GM18498 (cell line): ENCODE measurements at regions not wholly inside any gene's neighbourhood (a gene's known extent, or its start where the extent isn't known, plus 50 kb on each side); places are given as distances from the start of the nearest gene placed in this dataset.

Source experiments
- ATAC-seq: cut with Tn5 transposase; IDR thresholded peaks from one replicate; pipeline ENCODE4 v1.9.1; 2021; ENCODE audit warnings: mild to moderate bottlenecking, moderate library complexity; ENCODE audit not compliant: unreplicated experiment

- no peak for ATAC-seq
Measured at GRCh38 chr16:17885659-17886207, 415.0 kb upstream of the XYLT1 start.

GRCh38 chr16:17877821-17878360 lies 407.1 kb upstream of the XYLT1 start:
- ATAC-seq = no peak

- no peak for ATAC-seq
Measured at GRCh38 chr16:17866996-17867395, 396.2 kb upstream of the XYLT1 start.

GRCh38 chr16:17861981-17862479 lies 391.3 kb upstream of the XYLT1 start:
- ATAC-seq = no peak

- no peak for ATAC-seq
Measured at GRCh38 chr16:17858061-17858460, 387.3 kb upstream of the XYLT1 start.

GRCh38 chr16:17853958-17854357 lies 383.2 kb upstream of the XYLT1 start:
- ATAC-seq = no peak

GRCh38 chr16:17852977-17853702 lies 382.4 kb upstream of the XYLT1 start:
- no peak for ATAC-seq

GRCh38 chr16:17850581-17851250 lies 380.0 kb upstream of the XYLT1 start:
- ATAC-seq = no peak

GRCh38 chr16:17847234-17847795 lies 376.6 kb upstream of the XYLT1 start:
- ATAC-seq = no peak

GRCh38 chr16:17846030-17846429 lies 375.3 kb upstream of the XYLT1 start:
- no peak for ATAC-seq

- no peak for ATAC-seq
Measured at GRCh38 chr16:17845031-17845430, 374.3 kb upstream of the XYLT1 start.

- ATAC-seq = no peak
Measured at GRCh38 chr16:17843905-17844304, 373.1 kb upstream of the XYLT1 start.

- no peak for ATAC-seq
Measured at GRCh38 chr16:17839907-17840306, 369.1 kb upstream of the XYLT1 start.

GRCh38 chr16:17839272-17839671 lies 368.5 kb upstream of the XYLT1 start:
- no peak for ATAC-seq

- ATAC-seq = no peak
Measured at GRCh38 chr16:17836868-17837602, 366.3 kb upstream of the XYLT1 start.

GRCh38 chr16:17835118-17835876 lies 364.5 kb upstream of the XYLT1 start:
- ATAC-seq = no peak

- no peak for ATAC-seq
Measured at GRCh38 chr16:17832738-17833137, 362.0 kb upstream of the XYLT1 start.

GRCh38 chr16:17831330-17831729 lies 360.6 kb upstream of the XYLT1 start:
- no peak for ATAC-seq

GRCh38 chr16:17830651-17831050 lies 359.9 kb upstream of the XYLT1 start:
- ATAC-seq = no peak

GRCh38 chr16:17829811-17830210 lies 359.1 kb upstream of the XYLT1 start:
- no peak for ATAC-seq
